Mucosa of gallbladder (tissue), 1 donor: ENCODE measurements at regions not wholly inside any gene's neighbourhood (a gene's known extent, or its start where the extent isn't known, plus 50 kb on each side); places are given as distances from the start of the nearest gene placed in this dataset.
"Not testable (repeated sequence)": the region's sequence is repeated elsewhere in the genome, so short reads cannot be mapped to it uniquely, and the experiment has no call there.

ENCODE experiments used
- DNase-seq: peaks from one replicate; pipeline ENCODE4 v3.0.0-alpha.2; 2020; ENCODE audit warnings: low spot score
- donor health status: DM: no; HTN: no; CAD: no.

DNA sequence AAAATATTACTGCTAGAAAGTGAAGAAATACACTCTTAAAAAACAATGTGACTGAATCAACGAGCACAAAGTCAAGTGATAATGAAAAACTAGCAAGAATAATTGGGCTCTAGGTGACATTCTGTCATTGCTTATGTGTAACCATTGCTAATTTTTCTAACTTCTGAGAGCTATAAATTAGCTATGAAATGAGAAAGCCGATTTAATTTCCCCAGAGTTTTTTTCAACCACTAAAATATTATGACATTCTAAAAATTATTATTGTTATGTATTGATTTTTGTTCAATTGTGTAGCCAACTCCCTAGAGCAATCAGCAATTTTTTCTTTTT, 458.6 kb upstream of the ATXN8OS start:
- DNase-seq, result no peak

DNA sequence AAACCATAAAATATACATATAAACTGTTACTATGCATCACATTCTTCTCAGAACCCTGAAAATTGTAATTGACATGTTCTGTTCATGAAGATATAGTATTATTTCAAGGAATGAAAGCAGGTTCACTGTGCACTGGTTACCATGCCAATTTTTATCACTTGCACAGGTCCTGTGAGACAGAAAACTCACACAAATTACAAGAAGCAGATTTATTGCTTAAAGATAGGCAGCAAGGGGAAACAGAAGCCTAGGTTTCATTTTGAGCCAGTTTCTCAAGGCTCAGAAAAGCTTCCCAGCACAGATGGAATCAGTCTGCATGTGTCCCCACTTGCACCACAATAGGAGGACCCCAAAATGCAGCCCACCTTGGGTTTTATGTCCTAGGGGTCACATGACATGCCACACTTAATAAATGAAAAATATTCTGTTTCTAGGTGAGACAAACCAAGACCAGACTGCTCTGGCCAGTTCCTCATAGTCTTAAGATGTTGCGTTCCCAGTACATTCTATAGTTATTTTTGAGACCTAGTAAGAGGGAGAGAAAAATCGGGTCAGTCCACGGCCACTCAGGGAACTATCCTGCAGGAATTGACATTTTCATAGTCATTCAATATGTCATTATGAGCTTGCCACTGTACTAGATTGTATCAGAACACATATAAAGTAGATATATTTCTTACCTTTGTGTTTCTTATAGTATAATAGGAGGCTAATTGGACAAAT, 459.1 kb upstream of the ATXN8OS start:
- no peak for DNase-seq

DNA sequence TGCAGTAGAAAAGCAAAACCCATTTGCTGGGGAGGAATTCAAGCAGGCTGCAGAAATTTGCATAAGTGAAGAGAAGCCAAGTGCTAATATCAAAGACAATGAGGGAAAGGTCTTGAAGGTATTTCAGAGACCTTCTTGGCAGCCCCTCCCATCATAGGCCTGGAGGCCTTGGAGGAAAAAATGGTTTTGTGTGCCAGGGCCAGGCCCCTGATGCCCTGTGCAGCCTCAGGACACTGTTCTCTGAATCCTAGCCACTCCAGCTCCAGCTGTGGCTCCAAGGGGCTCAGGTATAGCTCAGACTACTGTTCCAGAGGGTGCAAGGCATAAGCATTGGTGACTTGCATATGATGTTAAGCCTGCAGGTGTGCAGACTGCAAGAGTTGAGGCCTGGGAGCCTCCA, 463.2 kb upstream of the ATXN8OS start:
- no peak for DNase-seq

DNA sequence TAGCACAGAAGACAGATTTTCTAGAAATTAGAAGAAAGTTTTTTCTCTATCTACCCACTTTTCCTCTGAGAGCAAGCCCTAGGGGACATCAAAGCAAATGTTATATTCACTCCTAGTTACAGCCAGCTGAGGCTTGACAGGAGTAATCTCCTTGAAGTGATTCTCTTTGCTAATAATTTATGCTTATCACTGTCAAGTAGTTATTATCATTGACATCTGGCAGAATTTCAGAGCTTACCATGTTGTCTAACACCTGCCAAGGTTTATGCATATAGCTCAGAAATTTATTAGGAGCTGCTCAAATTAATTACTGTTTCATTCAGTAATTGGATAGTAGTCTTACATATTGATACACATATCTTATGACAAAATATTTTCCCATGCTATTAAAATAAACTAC, 465.9 kb upstream of the ATXN8OS start:
- no peak for DNase-seq

DNA sequence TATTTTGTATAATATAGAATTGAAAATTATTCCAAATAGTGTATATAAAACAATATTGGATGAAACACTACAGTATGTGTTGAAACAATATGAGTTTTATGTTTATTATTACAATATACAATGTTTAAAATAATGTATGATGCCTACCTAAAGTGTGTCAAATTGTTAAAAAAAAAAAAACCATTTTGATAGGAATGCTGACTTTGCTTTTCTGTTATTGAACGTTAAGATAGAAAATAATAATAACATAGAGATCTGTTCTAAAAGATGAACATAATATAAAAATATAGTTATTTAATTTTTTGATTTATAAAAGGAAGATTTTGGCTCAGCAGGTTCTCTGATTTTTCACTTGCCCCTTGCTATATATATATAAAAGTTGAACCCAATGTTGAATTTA, 474.6 kb upstream of the ATXN8OS start:
- DNase-seq, result no peak

DNA sequence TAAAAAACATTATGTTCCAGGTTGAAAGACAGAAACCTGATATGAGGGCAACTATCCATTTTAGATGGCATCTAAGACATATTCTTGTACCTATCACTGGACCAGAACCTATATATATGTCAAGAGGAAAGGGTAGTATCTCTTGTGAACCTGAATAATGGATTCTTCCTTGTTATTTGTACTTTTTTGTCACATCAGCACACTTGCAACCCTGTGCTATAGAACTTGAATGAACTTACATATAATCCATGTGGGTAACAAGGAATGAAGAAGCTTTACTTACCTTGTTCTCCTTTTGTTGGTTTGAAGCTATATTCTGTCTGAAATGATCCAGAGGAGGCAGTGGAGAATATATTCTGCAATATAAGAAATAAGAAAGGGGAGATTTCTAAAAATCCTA, 483.7 kb upstream of the ATXN8OS start:
- DNase-seq, result no peak

DNA sequence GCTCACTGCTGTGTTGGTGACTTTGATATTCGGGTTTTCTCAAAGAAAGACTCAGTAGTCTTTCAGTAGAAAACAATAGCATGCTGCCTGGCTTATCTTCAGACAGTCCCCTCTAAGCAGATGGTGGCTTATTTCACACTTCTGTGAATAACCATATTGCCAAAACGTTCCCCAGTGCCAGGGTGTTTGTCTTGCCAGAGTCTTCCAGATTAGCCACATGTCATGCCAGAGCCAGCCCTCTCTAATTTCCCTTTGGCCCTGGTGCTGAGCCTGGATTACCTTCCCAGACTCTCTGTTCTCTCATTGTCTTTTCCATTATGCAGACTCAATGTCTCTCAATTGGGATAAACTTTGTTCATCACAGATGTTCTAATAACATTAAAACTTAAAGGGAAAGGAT, 488.0 kb upstream of the ATXN8OS start:
- DNase-seq, result no peak

DNA sequence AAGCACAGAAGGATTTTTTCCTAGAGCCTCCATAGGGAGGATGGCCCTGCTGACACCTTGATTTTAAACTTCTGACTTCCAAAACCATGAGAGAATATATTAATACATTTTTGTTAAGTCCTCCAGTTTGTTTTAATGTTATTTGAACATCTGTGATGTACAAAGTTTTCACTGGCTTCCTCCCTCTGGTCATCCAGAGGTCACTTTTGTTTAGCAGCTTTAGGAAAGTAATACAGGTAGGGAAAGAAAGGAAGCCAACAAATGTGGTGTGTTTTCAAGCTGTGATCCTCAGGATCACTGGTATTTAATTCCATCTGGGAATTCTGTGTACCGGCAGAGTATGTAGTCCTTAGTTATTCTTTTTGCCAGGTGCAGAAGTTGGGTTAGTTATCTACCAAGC, 488.8 kb upstream of the ATXN8OS start:
- no peak for DNase-seq

DNA sequence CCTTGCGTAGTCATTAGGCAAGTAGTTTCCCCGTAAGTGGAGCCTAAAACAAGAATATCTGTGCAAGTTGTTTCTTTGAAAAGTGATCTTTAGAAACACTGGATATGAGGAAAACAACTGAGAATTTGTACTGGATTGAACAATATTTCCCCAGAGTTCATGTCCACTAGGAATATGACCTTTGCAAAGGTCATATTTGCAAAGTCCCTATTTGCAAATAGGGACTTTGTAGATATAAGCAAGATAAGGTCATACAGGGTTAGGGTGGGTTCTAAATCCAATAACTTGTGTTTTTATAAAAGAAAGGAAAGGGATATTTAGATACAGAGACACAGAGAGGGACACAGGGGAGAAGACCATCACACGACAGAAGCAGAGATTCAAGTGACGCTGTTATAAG, 489.2 kb upstream of the ATXN8OS start:
- DNase-seq, result no peak

DNA sequence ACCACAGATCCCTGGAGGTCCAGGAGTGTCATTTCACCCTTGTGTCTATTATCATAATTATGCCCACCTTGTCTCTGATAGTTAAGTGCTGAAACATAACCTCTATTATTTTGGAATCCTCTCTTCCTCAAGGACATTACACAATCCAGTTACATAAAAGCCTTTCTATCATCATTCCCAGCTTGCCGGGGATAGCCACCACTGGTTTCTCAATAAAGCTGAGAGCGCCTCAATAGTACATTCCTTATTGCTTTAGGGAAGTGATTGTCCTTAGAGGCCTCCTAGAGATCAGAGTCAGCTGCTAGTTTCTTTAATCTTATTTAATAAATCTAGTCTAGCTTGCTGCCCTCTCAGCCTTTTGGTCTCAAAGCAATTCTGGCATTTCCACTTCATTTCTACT, 490.0 kb upstream of the ATXN8OS start:
- no peak for DNase-seq

DNA sequence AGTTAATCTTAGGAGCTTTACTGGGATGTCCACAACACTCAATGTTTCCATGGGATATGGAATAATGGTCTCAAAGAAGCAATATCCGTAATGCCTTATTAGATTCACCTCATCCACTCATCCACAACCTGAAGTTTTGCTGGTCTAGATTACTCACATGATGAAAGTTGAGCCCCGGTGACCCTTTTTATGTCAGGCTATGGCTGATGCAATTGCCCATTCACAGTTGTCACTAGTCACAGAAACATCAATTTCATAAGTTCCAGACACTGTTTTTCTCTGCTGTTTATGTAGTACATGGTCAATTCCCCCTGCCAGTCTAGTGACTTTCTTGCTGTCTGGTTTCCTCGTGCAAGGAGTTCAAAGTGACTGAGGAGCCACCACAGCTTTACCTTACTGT, 491.2 kb upstream of the ATXN8OS start:
- no peak for DNase-seq

DNA sequence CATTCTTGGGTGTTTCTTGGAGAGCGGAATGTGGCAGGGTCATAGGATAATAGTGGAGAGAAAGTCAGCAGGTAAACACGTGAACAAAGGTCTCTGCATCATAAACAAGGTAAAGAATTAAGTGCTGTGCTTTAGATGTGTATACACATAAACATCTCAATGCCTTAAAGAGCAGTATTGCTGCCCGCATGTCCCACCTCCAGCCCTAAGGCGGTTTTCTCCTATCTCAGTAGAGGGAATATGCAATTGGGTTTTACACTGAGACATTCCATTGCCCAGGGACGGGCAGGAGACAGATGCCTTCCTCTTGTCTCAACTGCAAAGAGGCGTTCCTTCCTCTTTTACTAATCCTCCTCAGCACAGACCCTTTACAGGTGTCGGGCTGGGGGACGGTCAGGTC, 492.6 kb upstream of the ATXN8OS start:
- not testable (repeated sequence) for DNase-seq

DNA sequence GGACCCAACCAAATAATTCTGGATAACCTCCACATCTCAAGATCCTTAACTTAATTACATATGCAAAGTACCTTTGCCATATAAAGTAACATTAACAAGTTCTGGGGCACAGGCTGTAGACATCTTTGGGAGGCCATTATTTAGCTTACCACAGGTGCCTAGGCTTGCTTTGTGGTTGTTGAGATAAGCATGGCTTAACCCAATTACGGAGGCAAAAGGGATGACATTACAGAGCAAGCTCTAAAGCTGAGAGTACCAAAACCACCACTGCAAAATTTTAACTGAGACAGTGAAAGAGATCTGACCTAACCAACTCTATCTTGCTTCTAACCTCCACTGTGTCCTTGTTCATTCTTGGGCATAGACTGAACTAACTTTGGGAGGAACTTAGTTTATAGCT, 502.9 kb upstream of the ATXN8OS start:
- DNase-seq, result no peak

DNA sequence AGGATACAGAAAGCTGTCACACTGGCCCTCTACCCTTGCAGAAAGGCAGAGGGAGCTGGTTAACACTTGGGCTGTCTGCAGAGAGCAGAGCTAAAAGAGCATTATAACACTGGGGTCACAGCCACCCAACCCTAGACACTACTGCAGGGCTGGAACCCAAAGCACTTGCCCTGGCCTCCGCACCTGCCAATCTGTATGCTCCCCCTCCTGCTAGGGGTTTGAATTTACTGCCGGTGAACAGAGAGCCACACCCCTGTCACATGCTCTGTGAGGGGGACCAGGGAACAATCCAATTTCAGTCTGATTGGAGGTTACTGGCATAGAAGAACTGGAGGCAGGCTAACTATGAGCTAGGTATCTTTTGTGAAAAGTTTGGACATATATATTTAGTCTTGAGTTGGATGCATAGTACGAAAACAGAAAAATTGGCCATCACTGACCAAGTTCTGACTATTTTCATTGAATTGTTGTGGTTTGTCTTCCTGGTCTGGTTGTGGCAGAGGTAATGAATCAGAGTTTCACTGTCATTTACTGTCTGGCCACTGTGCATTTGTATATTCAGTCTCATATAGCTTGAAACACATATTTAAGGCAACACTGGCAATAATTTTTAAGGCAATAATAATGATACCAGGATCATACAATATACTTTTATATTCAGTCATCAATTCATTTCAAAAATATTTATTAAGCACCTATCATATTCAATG, 504.3 kb upstream of the ATXN8OS start:
- DNase-seq, result no peak

DNA sequence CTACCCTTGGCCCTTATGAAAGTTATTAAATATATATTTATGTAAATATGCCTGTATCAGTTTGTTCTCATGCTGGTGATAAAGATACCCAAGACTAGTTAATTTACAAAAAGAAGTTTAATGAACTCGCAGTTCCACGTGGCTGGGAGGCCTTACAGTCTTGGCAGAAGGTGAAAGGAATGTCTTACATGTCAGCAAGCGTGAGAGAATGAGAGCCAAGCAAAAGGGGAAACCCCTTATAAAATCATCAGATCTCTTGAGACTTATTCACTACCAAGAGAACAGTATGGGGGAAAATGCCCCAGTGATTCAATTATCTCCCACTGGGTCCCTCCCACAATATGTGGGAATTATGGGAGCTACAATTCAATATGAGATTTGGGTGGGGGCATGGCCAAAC, 506.0 kb upstream of the ATXN8OS start:
- DNase-seq, result no peak

DNA sequence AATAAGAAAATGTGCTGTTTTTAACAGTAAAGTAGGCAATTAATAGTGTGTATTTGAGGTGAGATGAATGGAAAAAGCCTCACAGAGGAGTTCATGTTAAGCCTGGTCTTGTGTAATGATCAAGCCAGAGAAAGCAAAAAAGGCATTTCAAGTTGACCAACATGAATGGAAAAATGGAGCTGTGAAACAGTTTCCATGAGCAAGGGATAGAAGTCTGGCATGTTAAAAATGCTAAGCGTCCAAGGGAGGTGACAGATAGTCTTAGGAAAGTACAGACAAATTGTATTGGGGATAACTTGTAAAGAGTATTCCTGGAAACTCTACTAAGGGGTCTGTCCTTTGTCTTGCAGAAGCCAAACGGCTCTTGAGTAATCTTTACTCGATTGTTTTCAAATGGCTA, 506.8 kb upstream of the ATXN8OS start:
- no peak for DNase-seq

DNA sequence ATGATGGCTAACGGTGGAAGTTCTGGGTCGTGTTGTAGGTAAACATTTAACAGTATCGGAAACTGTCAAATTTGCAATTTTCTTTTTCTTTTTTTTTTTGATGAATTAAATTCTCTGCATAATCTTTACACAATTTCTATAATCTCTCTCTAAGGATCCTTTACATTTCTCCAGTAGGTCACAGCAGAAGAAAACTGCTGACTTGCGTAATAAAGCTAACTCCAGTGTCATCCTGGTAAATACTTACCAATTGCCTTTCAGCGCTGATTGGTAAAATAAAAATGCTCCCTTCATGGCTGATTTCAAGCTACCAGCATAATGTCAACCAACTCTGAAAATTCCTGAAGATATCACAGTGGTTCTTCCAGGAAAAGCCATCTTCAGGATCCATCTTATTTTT, 510.5 kb upstream of the ATXN8OS start:
- DNase-seq, result no peak

DNA sequence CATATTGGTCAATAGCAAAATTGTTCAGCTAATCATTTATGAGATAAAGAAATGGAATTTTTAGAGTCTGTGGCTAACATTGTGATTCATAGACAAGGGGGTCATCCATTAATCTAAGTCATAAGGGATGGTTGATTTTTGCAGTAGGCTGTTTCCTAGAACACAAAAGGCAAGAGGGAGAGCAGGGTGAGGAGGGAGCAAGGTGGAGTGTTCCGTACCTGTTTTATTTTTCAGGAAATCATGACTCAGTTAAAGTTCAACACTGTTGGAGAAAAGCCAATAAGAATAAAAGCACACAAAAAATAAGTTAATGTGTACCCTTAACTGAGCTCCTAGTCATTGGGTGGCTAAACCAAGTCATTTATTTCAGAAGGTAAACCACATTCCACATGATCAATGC, 512.4 kb upstream of the ATXN8OS start:
- DNase-seq, result no peak

DNA sequence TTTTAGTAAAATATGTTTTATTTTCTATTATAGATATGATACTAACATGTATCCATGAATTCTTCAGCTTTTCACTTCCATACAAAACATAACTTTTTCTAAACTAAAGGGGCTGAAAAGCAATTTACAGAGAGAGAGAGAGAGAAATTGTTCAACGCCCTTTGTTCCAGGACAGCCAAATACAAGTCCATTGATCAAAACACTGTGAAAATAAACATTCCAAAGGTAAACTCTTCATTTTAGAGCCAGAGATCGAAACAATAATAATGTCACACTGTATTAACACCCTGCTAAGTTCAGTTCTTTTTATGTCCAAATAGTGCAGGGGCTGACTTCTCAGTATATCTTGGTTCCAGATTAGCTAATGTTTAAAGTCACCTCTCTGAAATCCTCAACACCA, 516.2 kb upstream of the ATXN8OS start:
- DNase-seq, result no peak

DNA sequence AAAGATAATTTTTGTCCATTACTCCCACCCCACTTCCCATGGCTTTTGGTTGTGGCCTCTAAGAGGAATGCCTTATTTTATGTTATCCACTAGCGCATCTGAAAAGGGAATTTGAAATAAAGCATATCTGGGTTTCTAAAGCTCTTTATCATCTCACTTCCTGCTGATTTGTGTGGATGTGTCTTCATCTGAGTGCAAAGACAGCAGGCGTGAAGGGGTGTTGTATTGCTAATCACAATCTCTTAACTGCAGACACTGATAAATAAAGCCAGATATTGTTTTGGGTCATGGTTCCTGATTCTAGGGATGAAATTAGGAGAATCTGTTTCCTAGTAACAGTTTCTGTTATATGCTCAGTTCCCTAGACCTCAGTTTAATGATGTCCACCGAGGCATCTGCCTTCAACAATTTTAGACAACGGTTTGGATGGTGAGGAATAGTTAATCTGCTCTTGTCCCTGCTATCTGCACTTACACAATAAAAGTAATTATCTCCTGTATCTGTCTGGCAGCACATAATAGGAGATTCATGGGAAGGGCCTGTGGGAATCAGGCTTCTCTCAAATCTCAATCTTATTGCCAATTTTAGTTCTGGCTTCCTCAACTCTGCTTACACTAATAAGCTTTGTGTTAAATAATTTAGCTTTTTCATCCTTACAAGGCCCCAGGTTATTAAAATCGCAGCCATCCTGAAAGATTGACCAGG, 517.9 kb upstream of the ATXN8OS start:
- no peak for DNase-seq

DNA sequence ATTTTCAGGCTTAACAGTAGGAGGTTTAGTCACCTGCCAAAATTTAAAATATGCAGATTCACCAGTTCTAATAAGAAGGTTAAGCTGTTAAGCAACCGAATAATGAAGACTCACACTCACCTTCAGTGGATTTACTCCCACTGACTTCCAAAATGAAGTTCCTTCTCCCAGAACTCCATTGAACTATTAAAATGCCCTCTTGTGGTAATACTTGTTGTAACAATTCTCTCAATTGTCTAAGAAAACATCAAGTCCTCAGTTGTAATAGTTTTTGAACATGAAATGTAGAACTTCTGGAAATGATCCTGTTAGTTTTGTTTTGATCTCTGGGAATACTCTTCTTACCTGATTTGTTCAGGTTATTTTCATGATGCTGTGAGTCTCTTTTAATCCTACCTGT, 522.0 kb upstream of the ATXN8OS start:
- no peak for DNase-seq

DNA sequence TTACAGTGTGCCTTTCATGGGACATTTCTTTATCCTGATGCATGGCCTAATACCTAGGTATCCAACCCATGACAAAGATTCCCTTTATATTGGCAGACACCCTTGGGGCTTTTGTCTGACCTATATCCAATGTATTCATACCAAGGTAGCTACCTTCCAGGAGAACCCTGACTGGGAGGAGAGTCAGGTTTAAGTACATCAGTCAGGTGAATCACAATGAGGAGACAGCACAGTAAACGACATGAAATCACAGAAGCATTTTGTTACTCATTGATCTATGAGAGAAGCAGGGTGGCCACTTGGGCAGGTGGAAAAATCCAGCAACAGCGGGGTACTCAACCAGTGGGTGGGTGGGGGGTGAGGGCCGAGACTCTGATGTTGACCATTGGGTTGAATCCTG, 527.4 kb upstream of the ATXN8OS start:
- no peak for DNase-seq

DNA sequence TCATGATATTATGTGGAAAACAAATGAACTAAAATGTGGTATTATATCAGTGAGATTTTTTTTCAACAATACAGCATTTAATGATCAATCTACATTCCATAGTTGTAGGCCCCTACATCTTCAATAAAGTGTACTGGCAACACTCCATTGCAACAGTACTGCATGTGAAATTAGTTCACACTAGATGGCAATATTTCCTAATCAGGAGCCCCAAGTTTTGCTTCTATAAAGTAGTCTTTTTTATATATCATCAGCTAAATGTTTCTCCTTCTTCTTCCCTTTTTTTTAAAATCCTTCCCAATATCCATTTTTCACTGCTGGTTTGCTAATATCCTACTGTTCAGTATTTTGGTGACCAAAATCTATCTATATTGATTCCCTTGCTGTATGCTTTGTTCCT, 528.3 kb upstream of the ATXN8OS start:
- no peak for DNase-seq
